PC-3 (cell line): ENCODE measurements at regions not wholly inside any gene's neighbourhood (a gene's known extent, or its start where the extent isn't known, plus 50 kb on each side); places are given as distances from the start of the nearest gene placed in this dataset.

Experiments
- CTCF ChIP-seq: fragments of 300-600 bp; sonication (generic); conservative IDR thresholded peaks from 2 replicates; pipeline ENCODE4 v1.5.1; 2017; ENCODE audit warnings: antibody characterized with exemption, low read depth, mild to moderate bottlenecking, low read length
- EZH2 ChIP-seq: fragments of 300-600 bp; sonication (generic); IDR thresholded peaks from one replicate; pipeline ENCODE4 v1.6.1; 2017; ENCODE audit warnings: antibody characterized with exemption, mild to moderate bottlenecking, low read length; ENCODE audit not compliant: unreplicated experiment
- EZH2phosphoT487 ChIP-seq: fragments of 300-600 bp; sonication (generic); IDR thresholded peaks from 2 replicates; pipeline ENCODE4 v1.6.1; 2018; ENCODE audit warnings: mild to moderate bottlenecking, antibody characterized with exemption, low read length, borderline replicate concordance

- TF ChIP-seq CTCF (no peak), EZH2phosphoT487 (no peak), EZH2 (no peak)
Observed at GRCh38 chr11:131253656-131254151, 116.7 kb upstream of the NTM start.
